ENCODE measurements at regions not wholly inside any gene's neighbourhood (a gene's known extent, or its start where the extent isn't known, plus 50 kb on each side); places are given as distances from the start of the nearest gene placed in this dataset.
"Not testable (repeated sequence)": the region's sequence is repeated elsewhere in the genome, so short reads cannot be mapped to it uniquely, and the experiment has no call there.

DNA sequence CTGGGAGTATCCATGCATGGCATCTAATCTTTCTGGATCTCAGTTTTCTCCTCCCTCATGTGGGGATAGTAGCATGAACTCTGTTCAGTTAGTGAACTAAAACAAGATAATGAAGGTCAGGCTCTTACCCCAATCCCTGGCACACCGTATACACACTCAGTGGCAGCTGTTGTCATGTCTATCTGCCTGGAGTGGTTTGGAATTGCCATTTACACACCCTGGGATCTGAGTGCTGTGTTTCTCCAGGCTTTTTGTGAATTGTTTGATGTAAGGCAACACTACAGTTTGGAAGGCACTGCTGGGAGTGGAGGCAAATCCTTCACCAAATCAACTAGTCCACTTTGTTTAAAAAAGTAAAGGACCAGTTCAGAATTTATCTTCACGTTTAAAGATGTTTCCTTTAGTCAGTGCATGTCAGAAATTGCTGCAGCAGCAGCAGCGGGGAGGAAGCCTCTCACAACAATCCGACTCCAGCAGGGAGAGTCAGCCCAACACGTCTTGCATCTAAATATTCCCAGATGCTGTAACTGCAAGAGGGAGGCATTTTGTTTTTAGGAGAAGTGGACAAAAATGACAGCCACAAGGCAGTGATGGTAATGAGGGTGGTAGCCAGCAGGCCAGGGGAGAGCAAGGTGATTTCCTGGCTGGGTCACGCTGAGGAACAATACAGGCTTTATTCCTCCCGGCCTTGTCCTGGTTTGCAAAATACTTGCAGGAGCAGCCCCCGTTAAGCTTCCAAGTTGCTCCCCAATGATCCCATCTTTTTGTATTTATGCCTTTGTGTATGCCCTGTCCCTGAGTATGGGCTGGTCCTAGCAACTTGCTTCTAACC, 128.5 kb upstream of the LRIG1 start:
- WGBS (ENCODE audit: insufficient coverage) = 50% methylated on average over 1 of the region's 8 CpGs
- Histone ChIP-seq H3K4me1 (ENCODE audit: control insufficient read depth, insufficient read depth, low read length) (peaks cover 19% of the 10 kb centered on the region), H3K36me3 (ENCODE audit: control insufficient read depth, insufficient read depth, low read length) (no peaks in the 10 kb centered on the region), H3K9me3 (replicated peaks; ENCODE audit: control insufficient read depth, low read depth, low read length) (no peaks in the 10 kb centered on the region), H3K27me3 (ENCODE audit: control insufficient read depth, insufficient read depth, low read length) (no peaks in the 10 kb centered on the region), H3K4me3 (ENCODE audit: low read length) (no peak overlapping the region), H3K27ac (ENCODE audit: low read length) (peak overlapping the region; percentile 15)
- peak; percentile 71 for DNase-seq

DNA sequence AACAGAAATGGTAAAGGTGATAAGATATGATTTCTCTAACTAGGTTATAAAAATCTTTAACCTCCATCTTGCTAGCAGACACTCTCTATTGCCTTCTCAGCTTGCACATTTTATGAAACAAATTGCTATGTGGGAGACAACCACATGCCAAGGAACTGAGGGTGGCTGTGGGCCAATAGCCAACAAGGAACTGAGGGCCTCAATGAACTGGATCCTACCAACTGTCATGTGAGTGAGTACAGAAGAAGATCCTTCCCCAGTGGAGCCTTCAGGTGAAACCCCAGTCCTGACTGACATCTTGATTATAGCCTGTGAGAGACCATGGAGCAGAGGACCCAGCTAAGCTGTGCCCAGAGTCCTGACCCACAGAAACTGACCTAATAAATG, 129.2 kb upstream of the LRIG1 start:
- no peaks in the 10 kb centered on the region for H3K27me3 ChIP-seq (ENCODE audit: control insufficient read depth, insufficient read depth, low read length)
- peaks cover 19% of the 10 kb centered on the region for H3K4me1 ChIP-seq (ENCODE audit: control insufficient read depth, insufficient read depth, low read length)
- no peaks in the 10 kb centered on the region for H3K9me3 ChIP-seq (replicated peaks; ENCODE audit: control insufficient read depth, low read depth, low read length)
- H3K36me3 ChIP-seq (ENCODE audit: control insufficient read depth, insufficient read depth, low read length) = no peaks in the 10 kb centered on the region
- DNase-seq = no peak
- no peak overlapping the region for H3K27ac ChIP-seq (ENCODE audit: low read length)
- no peak overlapping the region for H3K4me3 ChIP-seq (ENCODE audit: low read length)

DNA sequence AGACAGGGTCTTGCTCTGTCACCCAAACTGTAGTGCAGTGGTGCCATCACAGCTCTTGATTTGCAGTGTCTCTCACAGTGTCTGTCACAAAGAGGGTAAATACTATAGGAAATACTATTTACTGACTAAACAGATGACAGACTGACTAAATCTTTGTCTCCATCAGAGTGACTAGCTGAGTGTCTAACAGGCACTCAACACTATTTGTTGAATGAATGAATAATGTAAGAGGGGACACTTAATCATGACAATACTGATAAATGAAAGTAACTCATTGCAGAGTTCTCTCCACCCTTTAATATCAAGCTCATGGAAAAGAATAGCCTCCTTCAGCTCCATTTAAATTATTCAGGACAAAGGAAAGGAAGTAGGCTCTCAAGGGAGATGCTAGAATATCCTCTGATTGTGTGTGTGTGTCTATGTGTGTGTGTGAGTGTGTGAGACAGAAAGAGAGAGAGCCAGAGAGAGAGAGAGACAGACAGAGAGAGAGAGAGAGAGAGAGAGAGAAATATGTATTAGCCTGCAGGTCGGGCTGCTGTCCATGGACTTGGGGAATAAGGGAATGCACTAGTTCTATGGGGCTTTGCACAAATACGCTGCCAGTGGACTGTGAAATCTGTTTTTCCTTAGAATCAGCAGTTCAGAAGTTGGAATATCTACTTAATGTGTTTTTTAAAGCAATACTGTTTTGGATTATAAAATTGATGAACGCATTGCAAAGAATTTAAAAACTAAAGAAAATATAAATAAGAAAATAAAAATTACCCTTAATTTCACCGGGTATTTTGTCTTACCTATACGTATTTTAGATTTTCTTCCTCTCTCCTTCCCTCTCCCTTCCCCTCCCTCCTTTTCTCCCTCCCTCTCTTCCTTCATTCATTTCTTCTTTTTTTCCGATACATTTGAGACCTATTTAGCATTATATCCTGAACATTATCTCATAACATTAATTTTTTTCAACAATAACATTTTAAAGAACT, 132.9 kb upstream of the LRIG1 start:
- H3K36me3 ChIP-seq (ENCODE audit: control insufficient read depth, insufficient read depth, low read length) = no peaks in the 10 kb centered on the region
- H3K27me3 ChIP-seq (ENCODE audit: control insufficient read depth, insufficient read depth, low read length) = no peaks in the 10 kb centered on the region
- no peak overlapping the region for H3K27ac ChIP-seq (ENCODE audit: low read length)
- no peak overlapping the region for H3K4me3 ChIP-seq (ENCODE audit: low read length)
- peaks cover 11% of the 10 kb centered on the region for H3K4me1 ChIP-seq (ENCODE audit: control insufficient read depth, insufficient read depth, low read length)
- peak; percentile 87 for DNase-seq
- no peaks in the 10 kb centered on the region for H3K9me3 ChIP-seq (replicated peaks; ENCODE audit: control insufficient read depth, low read depth, low read length)
- 30% methylated on average over 3 of the region's 6 CpGs for WGBS (ENCODE audit: insufficient coverage)

DNA sequence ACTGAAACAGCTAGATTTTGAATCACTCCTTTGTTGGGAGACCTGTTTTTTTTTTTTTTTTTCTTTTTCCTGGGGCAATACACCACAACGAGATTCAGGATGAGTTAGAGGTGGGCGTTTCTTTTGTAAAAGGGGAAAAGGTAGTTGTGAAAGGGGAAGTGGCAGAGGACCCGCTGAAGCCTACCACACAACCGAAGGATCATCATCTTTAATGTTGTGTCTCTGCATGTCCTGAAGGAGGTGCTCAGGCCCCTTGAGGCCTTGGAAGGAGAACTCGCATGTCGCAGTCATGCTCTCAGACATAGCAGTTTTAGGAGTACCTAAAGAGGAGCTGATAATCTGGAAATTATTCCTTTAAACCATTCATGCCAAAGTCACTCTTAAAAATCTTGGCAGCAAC, 137.9 kb upstream of the LRIG1 start:
- no CpG with 5 or more reads among the region's 6 CpGs for WGBS (ENCODE audit: insufficient coverage)
- Histone ChIP-seq H3K36me3 (ENCODE audit: control insufficient read depth, insufficient read depth, low read length) (no peaks in the 10 kb centered on the region), H3K27ac (ENCODE audit: low read length) (no peak overlapping the region), H3K27me3 (ENCODE audit: control insufficient read depth, insufficient read depth, low read length) (no peaks in the 10 kb centered on the region), H3K4me3 (ENCODE audit: low read length) (no peak overlapping the region), H3K4me1 (ENCODE audit: control insufficient read depth, insufficient read depth, low read length) (peaks cover under 1% of the 10 kb centered on the region), H3K9me3 (replicated peaks; ENCODE audit: control insufficient read depth, low read depth, low read length) (no peaks in the 10 kb centered on the region)
- DNase-seq = no peak

DNA sequence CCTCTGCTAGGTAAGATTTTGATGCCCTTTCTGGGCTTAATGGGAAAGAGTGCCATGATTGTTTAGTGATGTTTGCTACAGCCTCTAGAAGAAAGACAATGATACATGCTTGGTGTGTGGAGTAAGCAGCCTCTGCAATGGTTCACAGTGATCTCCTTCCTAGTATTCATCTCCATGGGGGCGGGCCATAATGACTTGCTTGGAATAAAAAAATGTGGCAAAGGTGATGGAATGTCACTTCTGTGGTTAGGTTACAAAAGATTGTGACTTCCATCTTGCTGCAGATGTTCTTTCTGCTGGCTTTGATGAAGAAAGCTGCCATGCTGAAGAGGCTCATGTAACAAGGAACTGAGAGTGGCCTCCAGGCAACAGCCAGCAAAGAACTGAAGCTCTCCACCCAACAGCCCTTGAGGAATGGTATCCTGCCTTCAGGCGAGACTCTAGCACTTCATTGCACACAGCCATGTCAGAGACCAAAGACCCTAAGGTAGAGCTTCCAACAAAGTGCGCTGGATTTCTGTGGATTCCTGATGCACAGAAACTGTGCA, 139.1 kb upstream of the LRIG1 start:
- Histone ChIP-seq H3K4me1 (ENCODE audit: control insufficient read depth, insufficient read depth, low read length) (no peaks in the 10 kb centered on the region), H3K9me3 (replicated peaks; ENCODE audit: control insufficient read depth, low read depth, low read length) (no peaks in the 10 kb centered on the region), H3K27me3 (ENCODE audit: control insufficient read depth, insufficient read depth, low read length) (no peaks in the 10 kb centered on the region), H3K4me3 (ENCODE audit: low read length) (no peak overlapping the region), H3K36me3 (ENCODE audit: control insufficient read depth, insufficient read depth, low read length) (no peaks in the 10 kb centered on the region), H3K27ac (ENCODE audit: low read length) (no peak overlapping the region)
- no peak for DNase-seq
- WGBS (ENCODE audit: insufficient coverage) = no CpG with 5 or more reads among the region's 3 CpGs

DNA sequence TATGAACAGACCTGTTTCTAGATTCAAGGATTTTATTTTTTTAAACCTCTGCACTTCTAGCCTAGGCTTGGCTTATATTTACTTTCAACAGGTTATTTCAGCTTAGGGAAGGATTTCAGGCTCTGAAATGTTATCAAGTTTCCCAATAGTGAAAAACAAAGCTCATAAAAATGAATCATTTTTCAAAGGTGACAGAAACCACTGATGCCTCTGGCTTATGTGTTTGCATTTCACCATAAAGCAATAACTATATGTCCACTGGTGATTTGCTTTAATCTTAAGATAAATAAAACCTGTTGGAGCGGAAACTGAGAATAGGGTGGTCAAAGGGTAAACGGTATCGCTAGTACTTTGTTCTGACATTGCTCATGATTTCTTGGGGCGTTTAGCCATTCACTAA, 141.2 kb upstream of the LRIG1 start:
- no peaks in the 10 kb centered on the region for H3K4me1 ChIP-seq (ENCODE audit: control insufficient read depth, insufficient read depth, low read length)
- no peak for DNase-seq
- no peaks in the 10 kb centered on the region for H3K36me3 ChIP-seq (ENCODE audit: control insufficient read depth, insufficient read depth, low read length)
- H3K27me3 ChIP-seq (ENCODE audit: control insufficient read depth, insufficient read depth, low read length) = no peaks in the 10 kb centered on the region
- no peak overlapping the region for H3K4me3 ChIP-seq (ENCODE audit: low read length)
- H3K27ac ChIP-seq (ENCODE audit: low read length) = no peak overlapping the region
- no peaks in the 10 kb centered on the region for H3K9me3 ChIP-seq (replicated peaks; ENCODE audit: control insufficient read depth, low read depth, low read length)
- WGBS (ENCODE audit: insufficient coverage) = no CpG with 5 or more reads among the region's 4 CpGs

DNA sequence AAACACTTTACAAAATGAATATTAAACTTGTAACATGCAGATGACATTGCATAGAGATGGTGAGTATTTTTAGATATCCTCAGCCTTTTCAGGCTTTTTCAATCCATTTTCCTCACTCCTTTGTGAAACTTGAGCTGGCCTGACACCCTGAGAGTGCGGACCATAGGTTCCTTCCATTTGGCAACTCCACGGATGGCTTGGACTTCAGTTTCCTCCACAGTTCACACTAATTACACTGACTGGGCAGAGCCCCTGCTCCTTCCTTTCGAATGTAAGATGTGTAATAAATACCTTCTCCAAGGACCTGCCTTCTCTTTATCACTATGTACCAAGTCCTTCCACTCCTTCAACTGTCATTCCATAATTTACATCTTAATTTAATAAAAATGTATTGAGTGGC, 141.7 kb upstream of the LRIG1 start:
- no peak for DNase-seq
- Histone ChIP-seq H3K9me3 (replicated peaks; ENCODE audit: control insufficient read depth, low read depth, low read length) (no peaks in the 10 kb centered on the region), H3K27ac (ENCODE audit: low read length) (no peak overlapping the region), H3K4me3 (ENCODE audit: low read length) (no peak overlapping the region), H3K27me3 (ENCODE audit: control insufficient read depth, insufficient read depth, low read length) (no peaks in the 10 kb centered on the region), H3K4me1 (ENCODE audit: control insufficient read depth, insufficient read depth, low read length) (no peaks in the 10 kb centered on the region), H3K36me3 (ENCODE audit: control insufficient read depth, insufficient read depth, low read length) (no peaks in the 10 kb centered on the region)
- 44% methylated on average over 1 of the region's 3 CpGs for WGBS (ENCODE audit: insufficient coverage)

DNA sequence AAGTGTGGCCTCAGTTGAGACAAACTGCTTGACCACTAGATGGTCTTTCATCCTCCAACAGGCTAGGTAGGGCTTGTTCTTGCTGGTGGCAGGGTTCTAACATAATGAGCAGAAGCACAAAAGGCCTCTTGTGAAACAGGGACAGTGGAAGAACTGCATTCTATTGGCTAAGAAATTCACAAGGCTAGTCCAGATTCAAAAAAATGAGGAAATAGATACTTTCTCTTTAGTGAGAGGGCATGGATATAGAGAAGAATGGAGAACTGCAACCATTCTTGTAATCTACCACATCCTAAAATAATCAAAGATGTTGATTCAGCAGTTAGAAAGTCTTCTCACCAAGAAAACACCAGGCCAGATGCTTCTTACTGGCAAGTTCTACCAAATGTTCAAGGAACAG, 143.7 kb upstream of the LRIG1 start:
- no peaks in the 10 kb centered on the region for H3K4me1 ChIP-seq (ENCODE audit: control insufficient read depth, insufficient read depth, low read length)
- H3K9me3 ChIP-seq (replicated peaks; ENCODE audit: control insufficient read depth, low read depth, low read length) = no peaks in the 10 kb centered on the region
- no peak overlapping the region for H3K27ac ChIP-seq (ENCODE audit: low read length)
- H3K36me3 ChIP-seq (ENCODE audit: control insufficient read depth, insufficient read depth, low read length) = no peaks in the 10 kb centered on the region
- DNase-seq = no peak
- no peaks in the 10 kb centered on the region for H3K27me3 ChIP-seq (ENCODE audit: control insufficient read depth, insufficient read depth, low read length)
- H3K4me3 ChIP-seq (ENCODE audit: low read length) = no peak overlapping the region

DNA sequence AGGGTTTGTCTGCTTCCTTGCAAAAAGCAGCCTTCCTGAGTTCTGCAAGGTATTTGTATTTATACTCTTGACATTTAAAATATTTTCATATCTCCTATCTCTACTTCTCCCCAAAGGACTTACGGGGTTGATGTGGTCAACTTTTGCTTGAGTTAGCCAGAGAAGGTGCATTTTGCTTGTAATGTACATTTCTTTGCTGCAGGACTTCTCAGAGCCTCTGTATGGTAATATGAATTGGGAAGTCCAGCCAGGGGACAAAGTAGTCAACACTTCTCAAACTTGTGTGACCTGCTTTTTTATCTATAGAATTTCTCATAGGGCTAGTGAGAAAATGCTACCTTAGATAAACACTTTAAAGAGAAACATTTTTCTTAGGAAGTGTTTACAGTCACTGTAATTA, 148.2 kb upstream of the LRIG1 start:
- Histone ChIP-seq H3K4me3 (ENCODE audit: low read length) (no peak overlapping the region), H3K27me3 (ENCODE audit: control insufficient read depth, insufficient read depth, low read length) (no peaks in the 10 kb centered on the region), H3K9me3 (replicated peaks; ENCODE audit: control insufficient read depth, low read depth, low read length) (no peaks in the 10 kb centered on the region), H3K36me3 (ENCODE audit: control insufficient read depth, insufficient read depth, low read length) (no peaks in the 10 kb centered on the region), H3K27ac (ENCODE audit: low read length) (no peak overlapping the region), H3K4me1 (ENCODE audit: control insufficient read depth, insufficient read depth, low read length) (no peaks in the 10 kb centered on the region)
- WGBS (ENCODE audit: insufficient coverage) = no CpG with 5 or more reads among the region's 1 CpG
- DNase-seq = no peak

DNA sequence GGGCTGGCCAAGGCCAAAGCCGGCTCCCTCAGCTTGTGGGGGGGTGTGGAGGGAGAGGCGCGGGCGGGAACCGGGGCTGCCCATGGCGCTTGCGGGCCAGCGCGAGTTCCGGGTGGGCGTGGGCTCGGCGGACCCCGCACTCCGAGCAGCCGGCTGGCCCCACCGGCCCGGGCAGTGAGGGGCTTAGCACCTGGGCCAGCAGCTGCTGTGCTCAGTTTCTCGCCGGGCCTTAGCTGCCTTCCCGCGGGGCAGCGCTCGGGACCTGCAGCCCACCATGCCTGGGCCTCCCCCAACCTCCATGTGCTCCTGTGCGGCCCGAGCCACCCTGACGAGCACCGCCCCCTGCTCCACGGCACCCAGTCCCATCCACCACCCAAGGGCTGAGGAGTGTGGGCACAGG, 150.7 kb upstream of the LRIG1 start:
- H3K4me1 ChIP-seq (ENCODE audit: control insufficient read depth, insufficient read depth, low read length) = peaks cover 12% of the 10 kb centered on the region
- not testable (repeated sequence) for DNase-seq; H3K9me3 ChIP-seq (replicated peaks; ENCODE audit: control insufficient read depth, low read depth, low read length); H3K27ac ChIP-seq (ENCODE audit: low read length); H3K27me3 ChIP-seq (ENCODE audit: control insufficient read depth, insufficient read depth, low read length); H3K4me3 ChIP-seq (ENCODE audit: low read length); H3K36me3 ChIP-seq (ENCODE audit: control insufficient read depth, insufficient read depth, low read length)
- WGBS (ENCODE audit: insufficient coverage) = 96% methylated on average over 23 of the region's 29 CpGs

Data from muscle of leg (tissue), 3 donors.